ENCODE measurements at regions not wholly inside any gene's neighbourhood (a gene's known extent, or its start where the extent isn't known, plus 50 kb on each side); places are given as distances from the start of the nearest gene placed in this dataset.
"Not testable (repeated sequence)": the region's sequence is repeated elsewhere in the genome, so short reads cannot be mapped to it uniquely, and the experiment has no call there.

GRCh38 chr1:120941066-120941465, 51.5 kb downstream of the PPIAL4A start:
- Mint-ChIP-seq H3K4me3 (peak overlapping the region; percentile 81), H3K4me1 (peaks cover 30% of the 10 kb centered on the region), H3K27ac (peak overlapping the region; percentile 89)
- ATAC-seq = peak; percentile 3
- H3K27me3 Mint-ChIP-seq; CTCF ChIA-PET; H3K9me3 Mint-ChIP-seq (ENCODE audit: low read depth); POLR2A ChIA-PET; H3K36me3 Mint-ChIP-seq (ENCODE audit: low read depth): not testable (repeated sequence)
- intact Hi-C loops (cut with DNase I, micrococcal nuclease) = loop anchor here in 1 of 2 experiments (10.0 kb wide), 1 partner anchor 86 kb away; no protein-coding TSS in a partner anchor
- DNase-seq = peak; percentile 39

- H3K36me3 Mint-ChIP-seq (ENCODE audit: low read depth); H3K27me3 Mint-ChIP-seq; CTCF ChIA-PET; DNase-seq; H3K9me3 Mint-ChIP-seq (ENCODE audit: low read depth): not testable (repeated sequence)
- Mint-ChIP-seq H3K4me3 (peak overlapping the region; percentile 81), H3K4me1 (peaks cover 30% of the 10 kb centered on the region), H3K27ac (peak overlapping the region; percentile 100)
- ATAC-seq = peak; percentile 20
- POLR2A ChIA-PET = interaction anchor here (1.0 kb wide), 1 partner anchor 91 kb away, joined by 16 read pairs; no protein-coding TSS in a partner anchor
- intact Hi-C loops (cut with DNase I, micrococcal nuclease) = loop anchor here in 1 of 2 experiments (10.0 kb wide), 1 partner anchor 87 kb away; no protein-coding TSS in a partner anchor
Measured at GRCh38 chr1:120941836-120942217, 52.3 kb downstream of the PPIAL4A start.

DNA sequence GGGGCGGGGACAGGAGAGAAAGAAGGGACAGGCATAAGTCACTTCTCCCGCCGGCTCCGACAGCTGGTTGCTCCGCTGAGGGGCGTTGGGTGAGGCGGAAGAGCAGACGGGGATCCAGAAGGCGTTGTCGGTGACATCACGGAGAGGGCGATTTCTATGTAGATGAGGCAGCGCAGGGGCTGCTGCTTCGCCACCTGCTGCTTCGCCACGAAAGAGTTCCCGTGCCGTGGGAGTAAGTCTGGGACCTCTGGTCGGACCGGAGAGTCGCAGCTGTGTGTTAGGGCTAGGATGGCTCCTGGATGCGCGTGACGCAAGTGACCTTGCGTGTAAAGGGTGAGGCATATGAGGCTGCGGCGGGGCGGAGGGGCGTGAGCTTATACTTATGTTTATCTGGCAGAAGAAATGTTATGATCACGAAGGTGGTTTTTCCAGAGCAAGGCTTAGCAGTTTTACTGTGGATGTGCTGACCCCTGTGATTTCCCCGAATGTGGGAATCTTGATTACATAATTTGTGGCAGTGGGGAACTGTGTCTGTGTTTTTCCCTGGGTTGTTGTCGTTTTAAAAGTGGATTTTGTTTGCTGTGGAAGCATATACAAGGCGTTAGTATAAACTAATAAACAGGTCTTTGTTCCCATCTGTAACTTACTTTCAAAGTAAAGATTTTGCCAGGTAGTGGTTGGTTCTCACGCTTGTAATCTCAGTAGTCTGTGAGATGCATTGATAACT, 52.8 kb downstream of the PPIAL4A start:
- H3K9me3 Mint-ChIP-seq (ENCODE audit: low read depth); CTCF ChIA-PET; H3K27me3 Mint-ChIP-seq; H3K36me3 Mint-ChIP-seq (ENCODE audit: low read depth): not testable (repeated sequence)
- intact Hi-C loops (cut with DNase I, micrococcal nuclease) = loop anchor here in 1 of 2 experiments (10.0 kb wide), 1 partner anchor 88 kb away; no protein-coding TSS in a partner anchor
- peak; percentile 82 for ATAC-seq
- DNase-seq = peak; percentile 87
- peak overlapping the region; percentile 81 for H3K4me3 Mint-ChIP-seq
- POLR2A ChIA-PET = interaction anchor here (1.0 kb wide), 1 partner anchor 91 kb away, joined by 16 read pairs; no protein-coding TSS in a partner anchor
- peaks cover 30% of the 10 kb centered on the region for H3K4me1 Mint-ChIP-seq
- H3K27ac Mint-ChIP-seq = peak overlapping the region; percentile 100

DNA sequence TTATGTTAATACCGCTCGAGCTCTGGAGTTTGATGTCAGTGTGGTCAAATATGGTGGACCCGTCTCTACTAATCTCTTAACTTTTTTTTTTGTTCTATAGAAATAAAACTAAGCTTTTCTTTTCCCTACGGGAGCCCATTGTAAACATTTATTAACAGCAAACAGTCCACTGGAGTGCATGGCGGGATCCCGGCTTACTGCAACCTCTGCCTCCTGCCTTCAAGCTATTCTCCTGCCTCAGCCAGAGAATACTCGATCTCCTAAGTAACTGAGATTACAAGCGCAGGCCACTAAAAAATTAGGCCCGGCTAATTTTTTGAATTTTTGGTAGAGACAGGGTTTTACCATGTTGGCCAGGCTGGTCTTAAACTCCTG, 53.4 kb downstream of the PPIAL4A start:
- Mint-ChIP-seq H3K4me1 (peaks cover 28% of the 10 kb centered on the region), H3K27ac (peak overlapping the region; percentile 100), H3K4me3 (peak overlapping the region; percentile 81)
- ATAC-seq; H3K9me3 Mint-ChIP-seq (ENCODE audit: low read depth); DNase-seq; H3K27me3 Mint-ChIP-seq; CTCF ChIA-PET; H3K36me3 Mint-ChIP-seq (ENCODE audit: low read depth): not testable (repeated sequence)
- intact Hi-C loops (cut with DNase I, micrococcal nuclease) = loop anchor here in 1 of 2 experiments (10.0 kb wide), 1 partner anchor 88 kb away; no protein-coding TSS in a partner anchor
- POLR2A ChIA-PET = interaction anchor here (1.0 kb wide), 1 partner anchor 92 kb away, joined by 16 read pairs; no protein-coding TSS in a partner anchor

GRCh38 chr1:120944691-120945090, 55.1 kb downstream of the PPIAL4A start:
- H3K9me3 Mint-ChIP-seq (ENCODE audit: low read depth); POLR2A ChIA-PET; CTCF ChIA-PET; H3K27ac Mint-ChIP-seq; DNase-seq; H3K36me3 Mint-ChIP-seq (ENCODE audit: low read depth); H3K4me3 Mint-ChIP-seq; ATAC-seq; H3K27me3 Mint-ChIP-seq: not testable (repeated sequence)
- intact Hi-C loops (cut with DNase I, micrococcal nuclease) = loop anchor here in 1 of 2 experiments (10.0 kb wide), 1 partner anchor 90 kb away; no protein-coding TSS in a partner anchor
- peaks cover 19% of the 10 kb centered on the region for H3K4me1 Mint-ChIP-seq

DNA sequence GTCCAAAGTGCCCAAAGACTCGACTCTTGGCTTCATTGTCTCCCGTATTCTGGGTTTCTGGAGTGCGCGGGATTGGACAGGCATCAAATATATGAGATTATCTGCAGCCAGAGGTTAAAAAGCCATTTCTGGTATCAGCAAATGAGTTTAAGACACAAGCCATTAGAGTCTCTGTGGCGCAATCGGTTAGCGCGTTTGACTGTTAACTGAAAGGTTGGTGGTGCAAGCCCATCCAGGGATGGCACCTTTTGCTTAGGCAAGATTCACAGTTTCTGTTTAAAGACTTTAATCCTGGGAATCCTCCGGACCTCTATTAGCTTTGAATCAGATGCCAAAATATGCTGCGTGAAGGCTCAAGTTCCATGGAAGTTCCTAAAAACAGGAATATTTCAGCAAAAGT, 55.6 kb downstream of the PPIAL4A start:
- H3K27me3 Mint-ChIP-seq; CTCF ChIA-PET; H3K27ac Mint-ChIP-seq; H3K36me3 Mint-ChIP-seq (ENCODE audit: low read depth); POLR2A ChIA-PET; H3K9me3 Mint-ChIP-seq (ENCODE audit: low read depth); ATAC-seq; DNase-seq; H3K4me3 Mint-ChIP-seq: not testable (repeated sequence)
- H3K4me1 Mint-ChIP-seq = peaks cover 18% of the 10 kb centered on the region
- intact Hi-C loops (cut with DNase I, micrococcal nuclease) = loop anchor here in 1 of 2 experiments (10.0 kb wide), 1 partner anchor 90 kb away; no protein-coding TSS in a partner anchor

DNA sequence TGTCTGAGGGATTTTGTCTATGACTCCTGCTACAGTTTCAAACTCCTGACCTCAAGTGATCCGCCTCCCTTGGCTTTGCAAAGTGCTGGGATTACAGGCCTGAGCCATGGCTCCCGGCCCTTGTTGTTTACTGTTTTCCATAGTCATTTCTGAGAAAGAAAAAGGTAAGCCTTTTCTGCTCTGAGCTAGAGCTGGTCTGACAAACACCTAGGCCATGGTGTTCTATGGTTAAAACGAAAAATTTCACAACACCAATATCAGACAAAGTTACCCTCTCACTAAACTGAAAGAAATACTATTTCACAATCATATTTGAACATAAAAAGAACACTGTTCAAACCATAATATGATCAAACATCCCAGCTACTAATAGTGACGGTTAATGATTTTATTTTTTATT, 57.5 kb downstream of the PPIAL4A start:
- H3K27me3 Mint-ChIP-seq; H3K27ac Mint-ChIP-seq; H3K9me3 Mint-ChIP-seq (ENCODE audit: low read depth); H3K4me1 Mint-ChIP-seq; CTCF ChIA-PET; POLR2A ChIA-PET; ATAC-seq; DNase-seq; H3K36me3 Mint-ChIP-seq (ENCODE audit: low read depth); H3K4me3 Mint-ChIP-seq: not testable (repeated sequence)
- intact Hi-C loops (cut with DNase I, micrococcal nuclease) = loop anchor here in 1 of 2 experiments (10.0 kb wide), 1 partner anchor 92 kb away; no protein-coding TSS in a partner anchor

DNA sequence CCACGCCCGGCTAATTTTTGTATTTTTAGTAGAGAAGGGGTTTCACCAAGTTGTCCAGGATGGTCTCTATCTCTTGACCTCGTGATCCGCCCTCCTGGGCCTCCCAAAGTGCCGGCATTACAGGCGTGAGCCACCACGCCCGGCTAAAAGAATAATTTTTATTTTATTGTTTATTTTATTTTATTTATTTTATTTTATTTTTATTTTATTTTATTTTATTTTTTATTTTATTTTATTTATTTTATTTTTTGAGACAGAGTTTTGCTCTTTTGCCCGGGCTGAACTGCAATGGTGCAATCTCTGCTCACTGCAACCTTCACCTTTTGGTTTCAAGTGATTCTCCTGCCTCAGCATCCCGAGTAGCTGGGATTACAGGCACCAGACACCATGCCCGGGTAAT, 60.2 kb downstream of the PPIAL4A start:
- DNase-seq; H3K4me1 Mint-ChIP-seq; POLR2A ChIA-PET; ATAC-seq; H3K4me3 Mint-ChIP-seq; H3K36me3 Mint-ChIP-seq (ENCODE audit: low read depth); H3K27me3 Mint-ChIP-seq; H3K9me3 Mint-ChIP-seq (ENCODE audit: low read depth); H3K27ac Mint-ChIP-seq; CTCF ChIA-PET: not testable (repeated sequence)
- intact Hi-C loops (cut with DNase I, micrococcal nuclease) = loop anchor here in 1 of 2 experiments (10.0 kb wide), 1 partner anchor 95 kb away; no protein-coding TSS in a partner anchor

GRCh38 chr1:120950633-120951032, 61.1 kb downstream of the PPIAL4A start:
- POLR2A ChIA-PET = interaction anchor here (0.6 kb wide), 1 partner anchor 565 kb away, joined by 3 read pairs; no protein-coding TSS in a partner anchor
- DNase-seq; ATAC-seq; H3K27ac Mint-ChIP-seq; intact Hi-C loops (cut with DNase I, micrococcal nuclease); H3K36me3 Mint-ChIP-seq (ENCODE audit: low read depth); H3K4me1 Mint-ChIP-seq; H3K9me3 Mint-ChIP-seq (ENCODE audit: low read depth); H3K4me3 Mint-ChIP-seq; CTCF ChIA-PET; H3K27me3 Mint-ChIP-seq: not testable (repeated sequence)

DNA sequence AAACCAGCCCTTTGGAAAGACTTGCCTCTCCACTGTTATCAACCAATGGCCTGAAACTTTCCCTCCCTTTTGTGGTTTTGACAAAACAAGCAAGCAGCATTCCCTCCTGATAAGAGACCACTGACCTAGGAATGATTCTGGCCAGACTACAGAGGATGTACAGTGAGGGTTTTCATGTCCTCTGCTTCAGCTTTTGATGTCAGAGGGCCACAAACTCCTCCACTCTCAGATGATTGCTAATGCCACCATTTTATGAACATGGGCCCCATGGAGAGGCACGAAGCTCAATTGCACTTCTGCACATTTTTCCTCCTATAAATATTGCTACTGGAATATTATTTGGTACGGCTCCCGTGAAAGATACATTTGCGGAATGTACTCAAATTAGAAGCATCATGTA, 61.5 kb downstream of the PPIAL4A start:
- intact Hi-C loops (cut with DNase I, micrococcal nuclease); H3K27me3 Mint-ChIP-seq; H3K27ac Mint-ChIP-seq; H3K4me3 Mint-ChIP-seq; H3K9me3 Mint-ChIP-seq (ENCODE audit: low read depth); ATAC-seq; H3K4me1 Mint-ChIP-seq; CTCF ChIA-PET; DNase-seq; H3K36me3 Mint-ChIP-seq (ENCODE audit: low read depth): not testable (repeated sequence)
- POLR2A ChIA-PET = interaction anchor here (0.6 kb wide), 1 partner anchor 565 kb away, joined by 3 read pairs; no protein-coding TSS in a partner anchor

GRCh38 chr1:120952207-120952870, 62.8 kb downstream of the PPIAL4A start:
- CTCF ChIA-PET; H3K27ac Mint-ChIP-seq; H3K4me3 Mint-ChIP-seq; POLR2A ChIA-PET; DNase-seq; H3K9me3 Mint-ChIP-seq (ENCODE audit: low read depth); ATAC-seq; H3K27me3 Mint-ChIP-seq; H3K4me1 Mint-ChIP-seq; H3K36me3 Mint-ChIP-seq (ENCODE audit: low read depth); intact Hi-C loops (cut with DNase I, micrococcal nuclease): not testable (repeated sequence)

Data from activated CD4-positive, alpha-beta T cell treated with anti-CD3 and anti-CD28 coated beads for 36 hours (primary cell).